Liver (tissue), 8 donors: ENCODE measurements at regions not wholly inside any gene's neighbourhood (a gene's known extent, or its start where the extent isn't known, plus 50 kb on each side); places are given as distances from the start of the nearest gene placed in this dataset.

ENCODE experiments used
- DNase-seq: peaks from one replicate; pipeline ENCODE4 v3.0.0-alpha.2; 2017; ENCODE audit warnings: low spot score
- H3K27ac ChIP-seq, 2 donors: one replicate each; pipeline ENCODE4 v1.7.0; 2013; ENCODE audit warnings: inconsistent platforms in 2 of 2, low read length in 2 of 2, control low read depth in 1 of 2, low read depth in 1 of 2, mild to moderate bottlenecking in 1 of 2
- H3K27me3 ChIP-seq, 4 donors: one replicate each; pipeline versions ENCODE4 v1.6.1 to v1.7.0; 2013; ENCODE audit warnings: low read length in 3 of 4, inconsistent platforms in 1 of 4, mild to moderate bottlenecking in 1 of 4, moderate library complexity in 1 of 4; ENCODE audit not compliant: control insufficient read depth in 4 of 4, insufficient read depth in 4 of 4
- H3K36me3 ChIP-seq, 4 donors: one replicate each; pipeline versions ENCODE4 v1.6.1 to v1.7.0; 2013; ENCODE audit warnings: low read length in 3 of 4, mild to moderate bottlenecking in 3 of 4, low read depth in 1 of 4, moderate library complexity in 1 of 4; ENCODE audit not compliant: control insufficient read depth in 4 of 4, insufficient read depth in 3 of 4
- H3K4me1 ChIP-seq, 4 donors: one replicate each; pipeline versions ENCODE4 v1.6.1 to v1.7.0; 2013; ENCODE audit warnings: low read length in 3 of 4, mild to moderate bottlenecking in 3 of 4, moderate library complexity in 1 of 4; ENCODE audit not compliant: control insufficient read depth in 4 of 4, insufficient read depth in 4 of 4
- H3K4me3 ChIP-seq, 3 donors: one replicate each; pipeline versions ENCODE4 v1.6.1 to v1.7.0; 2013; ENCODE audit warnings: low read length in 3 of 3, control low read depth in 1 of 3, low read depth in 1 of 3, mild to moderate bottlenecking in 1 of 3
- H3K9ac ChIP-seq, 2 donors: one replicate each; pipeline ENCODE4 v1.7.0; 2013; ENCODE audit warnings: low read length in 2 of 2, mild to moderate bottlenecking in 2 of 2, moderate library complexity in 2 of 2, control low read depth in 1 of 2, low read depth in 1 of 2
- H3K9me3 ChIP-seq, 4 donors: one replicate each; pipeline versions ENCODE4 v1.6.1 to v1.7.0; 2013; ENCODE audit warnings: low read length in 3 of 4; ENCODE audit not compliant: control insufficient read depth in 4 of 4
- ATF3 ChIP-seq: IDR thresholded peaks from 2 replicates; pipeline ENCODE4 v1.6.1; 2016; ENCODE audit warnings: antibody characterized with exemption
- CTCF ChIP-seq: fragments of 150-350 bp; IDR thresholded peaks from 2 replicates; pipeline ENCODE4 v1.5.1; 2017; ENCODE audit warnings: improper control_type of control experiment, low read depth, low read length; ENCODE audit not compliant: missing input control
- EGR1 ChIP-seq, 2 donors: IDR thresholded peaks; 2 replicates each; pipeline ENCODE4 v1.6.1; 2016 to 2018; ENCODE audit warnings: antibody characterized with exemption in 2 of 2, low read depth in 2 of 2
- FOXA1 ChIP-seq: IDR thresholded peaks from 2 replicates; pipeline ENCODE4 v1.6.1; 2016; ENCODE audit warnings: antibody characterized with exemption
- FOXA2 ChIP-seq: IDR thresholded peaks from 2 replicates; pipeline ENCODE4 v1.6.1; 2016; ENCODE audit warnings: antibody characterized with exemption
- GABPA ChIP-seq, 2 donors: IDR thresholded peaks in 1 of 2; conservative IDR thresholded peaks in 1 of 2; 2 replicates each; pipeline ENCODE4 v1.6.1; 2016; ENCODE audit warnings: antibody characterized with exemption in 2 of 2, mild to moderate bottlenecking in 1 of 2, moderate library complexity in 1 of 2
- HNF4A ChIP-seq, 2 donors: conservative IDR thresholded peaks; 2 replicates each; pipeline ENCODE4 v1.6.1; 2016; ENCODE audit warnings: antibody characterized with exemption in 2 of 2, mild to moderate bottlenecking in 2 of 2
- HNF4G ChIP-seq: IDR thresholded peaks from 2 replicates; pipeline ENCODE4 v1.6.1; 2016; ENCODE audit warnings: antibody characterized with exemption
- JUND ChIP-seq, 2 donors: IDR thresholded peaks; 2 replicates each; pipeline ENCODE4 v1.6.1; 2016; ENCODE audit warnings: antibody characterized with exemption in 2 of 2
- MAX ChIP-seq: IDR thresholded peaks from 2 replicates; pipeline ENCODE4 v1.6.1; 2016; ENCODE audit warnings: antibody characterized with exemption
- NR2F2 ChIP-seq: IDR thresholded peaks from 2 replicates; pipeline ENCODE4 v1.6.1; 2016; ENCODE audit warnings: antibody characterized with exemption
- RAD21 ChIP-seq, 2 donors: IDR thresholded peaks; 2 replicates each; pipeline ENCODE4 v1.6.1; 2016; ENCODE audit warnings: antibody characterized with exemption in 2 of 2, mild to moderate bottlenecking in 2 of 2
- REST ChIP-seq: IDR thresholded peaks from 2 replicates; pipeline ENCODE4 v1.6.1; 2016; ENCODE audit warnings: antibody characterized with exemption, mild to moderate bottlenecking
- RXRA ChIP-seq, 2 donors: IDR thresholded peaks; 2 replicates each; pipeline ENCODE4 v1.6.1; 2017 to 2018; ENCODE audit warnings: antibody characterized with exemption in 2 of 2, mild to moderate bottlenecking in 1 of 2
- SP1 ChIP-seq: IDR thresholded peaks from 2 replicates; pipeline ENCODE4 v1.6.1; 2018; ENCODE audit warnings: antibody characterized with exemption, mild to moderate bottlenecking
- TAF1 ChIP-seq: conservative IDR thresholded peaks from 2 replicates; pipeline ENCODE4 v1.6.1; 2016; ENCODE audit warnings: antibody characterized with exemption, mild to moderate bottlenecking
- YY1 ChIP-seq: IDR thresholded peaks from 2 replicates; pipeline ENCODE4 v1.6.1; 2016; ENCODE audit warnings: antibody characterized with exemption, mild to moderate bottlenecking
- ZBTB33 ChIP-seq: IDR thresholded peaks from 2 replicates; pipeline ENCODE4 v1.6.1; 2016; ENCODE audit warnings: antibody characterized with exemption
- WGBS: extraction: QIAGEN DNeasy Blood & Tissue Kit; methylation state at CpG from one replicate; pipeline ENCODE4 v1.1.7; 2013; 5-methylcytosine and 5-hydroxymethylcytosine counted together
- donor health status: healthy.
- donor health status: healthy.
- donor health status: healthy.
- donor health status: healthy.
- donor health status: healthy.

- Histone ChIP-seq H3K4me3 (no peak overlapping the region), H3K27me3 (no peaks in the 10 kb centered on the region), H3K36me3 (no peaks in the 10 kb centered on the region), H3K4me1 (no peaks in the 10 kb centered on the region), H3K9ac (no peak overlapping the region), H3K27ac (no peak overlapping the region), H3K9me3 (no peaks in the 10 kb centered on the region)
- TF ChIP-seq HNF4A (conservative IDR thresholded peaks at IDR 0.05), result no peak
- TF ChIP-seq MAX, result no peak
- no peak for TF ChIP-seq GABPA (IDR thresholded peaks at IDR 0.05 in 1 of 2, conservative IDR thresholded peaks at IDR 0.05 in 1 of 2)
- no peak for TF ChIP-seq JUND (IDR thresholded peaks at IDR 0.05)
- TF ChIP-seq REST, result no peak
- no peak for TF ChIP-seq YY1
- TF ChIP-seq FOXA1, result no peak
- TF ChIP-seq FOXA2, result no peak
- TF ChIP-seq RXRA (IDR thresholded peaks at IDR 0.05), result no peak
- TF ChIP-seq NR2F2, result no peak
- TF ChIP-seq SP1, result no peak
- no peak for TF ChIP-seq CTCF
- TF ChIP-seq HNF4G, result no peak
- TF ChIP-seq TAF1, result no peak
- no peak for TF ChIP-seq ZBTB33
- TF ChIP-seq RAD21 (IDR thresholded peaks at IDR 0.05), result no peak
- no peak for TF ChIP-seq EGR1 (IDR thresholded peaks at IDR 0.05; ENCODE audit: low read depth in 2 of 2)
- TF ChIP-seq ATF3, result no peak
- DNase-seq, result no peak
- WGBS, result 45% methylated on average over 5 of the region's 5 CpGs
Measured at GRCh38 chr20:16904751-16905150, 156.6 kb downstream of the OTOR start.

- no peak for DNase-seq
- no peak overlapping the region for H3K4me3 ChIP-seq
- 60% methylated on average over 1 of the region's 1 CpG for WGBS
- H3K27ac ChIP-seq, result no peak overlapping the region
- H3K4me1 ChIP-seq, result no peaks in the 10 kb centered on the region
- no peaks in the 10 kb centered on the region for H3K27me3 ChIP-seq
- H3K9me3 ChIP-seq, result no peaks in the 10 kb centered on the region
- H3K9ac ChIP-seq, result no peak overlapping the region
- H3K36me3 ChIP-seq, result no peaks in the 10 kb centered on the region
- TF ChIP-seq SP1 (no peak), ZBTB33 (no peak)
Measured at GRCh38 chr20:16914277-16914676, 166.1 kb downstream of the OTOR start.
